Heart right ventricle (tissue), 16 donors: ENCODE measurements at regions not wholly inside any gene's neighbourhood (a gene's known extent, or its start where the extent isn't known, plus 50 kb on each side); places are given as distances from the start of the nearest gene placed in this dataset.

Source experiments
- ATAC-seq, 8 donors: fragments of 200-7000 bp; cut with Tn5 transposase; one replicate each; pipeline ENCODE4 v1.9.1; 2020; ENCODE audit warnings: mild to moderate bottlenecking in 8 of 8, moderate library complexity in 8 of 8, moderate number of reproducible peaks in 1 of 8
- DNase-seq, 2 donors: peaks; one replicate each; pipeline ENCODE4 v3.0.0-alpha.2; 2020
- H3K27ac ChIP-seq, 10 donors: fragments of 200-600 bp; sonication (generic) in 2 of 10; one replicate each; pipeline versions ENCODE4 v1.5.0 to v1.8.0; 2020 to 2022; ENCODE audit warnings: mild to moderate bottlenecking in 3 of 10
- H3K27me3 ChIP-seq, 7 donors: fragments of 200-600 bp; one replicate each; pipeline ENCODE4 v1.8.0; 2021 to 2022; ENCODE audit warnings: mild to moderate bottlenecking in 2 of 7
- H3K36me3 ChIP-seq, 9 donors: fragments of 200-600 bp; sonication (generic) in 1 of 9; one replicate each; pipeline versions ENCODE4 v1.5.0 to v1.8.0; 2020 to 2022; ENCODE audit warnings: mild to moderate bottlenecking in 2 of 9
- H3K4me1 ChIP-seq, 9 donors: fragments of 200-600 bp; sonication (generic) in 1 of 9; one replicate each; pipeline versions ENCODE4 v1.5.0 to v1.8.0; 2020 to 2022; ENCODE audit warnings: mild to moderate bottlenecking in 4 of 9
- H3K4me3 ChIP-seq, 10 donors: fragments of 200-600 bp; sonication (generic) in 2 of 10; one replicate each; pipeline versions ENCODE4 v1.5.0 to v1.8.0; 2020 to 2022; ENCODE audit warnings: mild to moderate bottlenecking in 7 of 10, moderate library complexity in 2 of 10
- H3K9me3 ChIP-seq, 11 donors: fragments of 200-600 bp in 10 of 11; sonication (generic) in 2 of 11; one replicate each; pipeline versions ENCODE4 v1.5.0 to v1.8.0; 2013 to 2022; ENCODE audit warnings: mild to moderate bottlenecking in 2 of 11, control low read depth in 1 of 11, moderate library complexity in 1 of 11
- WGBS, 2 donors: extraction: QIAGEN DNeasy Blood & Tissue Kit; methylation state at CpG; one replicate each; pipeline ENCODE4 v1.1.7; 2013; ENCODE audit warnings: inconsistent platforms in 1 of 2; 5-methylcytosine and 5-hydroxymethylcytosine counted together
- intact Hi-C, 10 donors: fragments of 100-400 bp; cut with DNase I; formaldehyde crosslinking; loops; one replicate each; pipeline versions ENCODE4 v1.11.1 to v1.14.2; 2022
- TF ChIP-seq, protein P1 (sequence below), 9 donors: fragments of 200-600 bp; sonication (generic) in 2 of 9; IDR thresholded peaks; one replicate each; pipeline versions ENCODE4 v1.5.0 to v1.8.0; 2021 to 2022; ENCODE audit warnings: antibody characterized with exemption in 9 of 9, mild to moderate bottlenecking in 5 of 9, moderate library complexity in 1 of 9
- donor health status: Arrhythmogenic right ventricular cardiomyopathy.
- donor health status: ischemic (EF 13 %, LVEDD 7.1; RV severe dilation, severe dysfunction).
- donor health status: healthy with polysubstance abuse.
- donor health status: DM: no; HTN: yes; CAD: no.
- donor health status: DM: no; HTN: no; CAD: no.
- donor health status: ischemic (EF 25% LVEDD 6.9; RV normal size, moderate dysfunction).
- donor health status: ischemic (EF 25% LVEDD 5.7; RV mildly dilated, moderate dysfunction).
- donor health status: healthy.
- donor health status: DM: yes; HTN: yes; CAD: no.
- donor health status: Ischemic cardiomyopathy.
- donor health status: ischemic (EF 35%, LVEDD 5.7; RV mildly dilated, moderate dysfunction).
- donor health status: nonischemic (EF 11% LVEDD 7.7; RV severe dilation, severe dysfunction).
- donor health status: DM: yes; HTN: yes; CAD: no.
- donor health status: PGD.
- donor health status: ischemic (EF 29% LVEDD 5.4; RV normal size, mild dysfunction).
- donor health status: nonischemic (EF 23%, LVEDD 6.1; RV moderate dilation, normal function).

DNA sequence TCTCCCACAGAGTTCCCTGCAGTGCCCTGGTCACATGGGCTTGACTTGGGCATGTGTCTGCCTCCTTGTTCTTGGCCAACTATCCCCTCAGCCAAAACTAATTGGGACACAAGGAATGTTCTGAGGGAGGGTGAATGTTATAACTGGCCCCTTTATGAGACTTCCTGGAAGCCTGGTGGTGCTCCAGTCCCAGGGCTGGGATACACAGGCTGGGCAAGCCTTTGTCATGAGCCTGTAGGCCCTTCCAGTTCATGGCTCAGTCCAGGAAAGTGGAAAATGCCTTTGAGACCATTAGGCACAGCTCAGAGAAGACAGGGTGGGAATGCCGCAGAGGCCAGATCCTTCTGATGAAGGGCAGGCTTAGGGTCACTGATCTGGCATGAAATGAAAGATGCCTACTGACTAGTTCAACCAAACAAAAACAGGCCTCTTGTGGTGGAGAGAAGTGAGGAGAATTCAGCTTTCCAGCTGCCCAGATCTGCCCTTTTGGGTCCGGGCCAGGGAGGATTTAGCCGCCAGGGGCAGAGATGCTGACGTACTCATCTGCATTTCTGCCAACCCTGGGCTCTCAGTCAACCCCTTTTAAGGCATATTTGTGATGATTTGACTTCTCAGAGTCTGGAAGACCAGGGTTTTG lies 961.5 kb downstream of the KCNMA1 start:
- intact Hi-C loops: no loop called here
- peak; percentile 15 to 41 for DNase-seq
- TF ChIP-seq, protein P1, sequence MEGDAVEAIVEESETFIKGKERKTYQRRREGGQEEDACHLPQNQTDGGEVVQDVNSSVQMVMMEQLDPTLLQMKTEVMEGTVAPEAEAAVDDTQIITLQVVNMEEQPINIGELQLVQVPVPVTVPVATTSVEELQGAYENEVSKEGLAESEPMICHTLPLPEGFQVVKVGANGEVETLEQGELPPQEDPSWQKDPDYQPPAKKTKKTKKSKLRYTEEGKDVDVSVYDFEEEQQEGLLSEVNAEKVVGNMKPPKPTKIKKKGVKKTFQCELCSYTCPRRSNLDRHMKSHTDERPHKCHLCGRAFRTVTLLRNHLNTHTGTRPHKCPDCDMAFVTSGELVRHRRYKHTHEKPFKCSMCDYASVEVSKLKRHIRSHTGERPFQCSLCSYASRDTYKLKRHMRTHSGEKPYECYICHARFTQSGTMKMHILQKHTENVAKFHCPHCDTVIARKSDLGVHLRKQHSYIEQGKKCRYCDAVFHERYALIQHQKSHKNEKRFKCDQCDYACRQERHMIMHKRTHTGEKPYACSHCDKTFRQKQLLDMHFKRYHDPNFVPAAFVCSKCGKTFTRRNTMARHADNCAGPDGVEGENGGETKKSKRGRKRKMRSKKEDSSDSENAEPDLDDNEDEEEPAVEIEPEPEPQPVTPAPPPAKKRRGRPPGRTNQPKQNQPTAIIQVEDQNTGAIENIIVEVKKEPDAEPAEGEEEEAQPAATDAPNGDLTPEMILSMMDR (IDR thresholded peaks at IDR 0.05): no peak

DNA sequence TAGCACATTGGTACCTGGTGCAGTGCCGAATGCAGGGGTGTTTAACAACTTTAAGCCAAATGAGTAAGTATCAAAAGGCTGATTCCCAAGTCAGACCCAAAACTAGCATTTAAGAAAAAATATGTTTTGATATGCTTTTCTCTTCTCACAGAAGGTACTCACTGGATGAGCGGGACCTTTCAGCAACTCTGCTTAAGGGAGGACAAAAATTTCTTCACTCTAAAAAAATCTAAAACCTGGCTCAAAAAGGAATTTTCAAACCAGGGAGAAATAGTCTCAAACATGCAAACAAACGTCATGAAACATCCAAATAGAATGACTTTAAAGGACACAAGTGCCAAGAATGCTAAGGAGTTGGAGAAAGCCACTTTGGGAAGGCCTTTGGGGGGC lies 962.1 kb downstream of the KCNMA1 start:
- no peaks in the 10 kb centered on the region for H3K27me3 ChIP-seq
- ATAC-seq: peak in 3 of 8 donors; percentile 8 to 56 (median 11)
- TF ChIP-seq, protein P1 (IDR thresholded peaks at IDR 0.05): no peak
- no peaks in the 10 kb centered on the region for H3K9me3 ChIP-seq
- peak in 1 of 2 donors; percentile 7 for DNase-seq
- H3K4me3 ChIP-seq: no peak overlapping the region
- 62 to 67% methylated on average over 3 of the region's 3 CpGs for WGBS, 2 donors
- H3K36me3 ChIP-seq: no peaks in the 10 kb centered on the region
- intact Hi-C loops: no loop called here
- peaks cover 0 to 11% (median 0%) of the 10 kb centered on the region in 9 donors for H3K4me1 ChIP-seq
- H3K27ac ChIP-seq: peak overlapping the region in 6 of 10 donors; percentile 17 to 55 (median 45)

More for the DNA sequence above, 961.5 kb downstream of the KCNMA1 start:
- H3K27ac ChIP-seq: peak overlapping the region in 7 of 10 donors; percentile 17 to 55 (median 43)
- WGBS, 2 donors: 74 to 84% methylated on average over 4 of the region's 4 CpGs
- no peaks in the 10 kb centered on the region for H3K9me3 ChIP-seq
- H3K36me3 ChIP-seq: no peaks in the 10 kb centered on the region
- peak; percentile 68 to 92 (median 80) for ATAC-seq
- H3K4me3 ChIP-seq: no peak overlapping the region
- peaks cover 0 to 11% (median 0%) of the 10 kb centered on the region in 9 donors for H3K4me1 ChIP-seq
- no peaks in the 10 kb centered on the region for H3K27me3 ChIP-seq

DNA sequence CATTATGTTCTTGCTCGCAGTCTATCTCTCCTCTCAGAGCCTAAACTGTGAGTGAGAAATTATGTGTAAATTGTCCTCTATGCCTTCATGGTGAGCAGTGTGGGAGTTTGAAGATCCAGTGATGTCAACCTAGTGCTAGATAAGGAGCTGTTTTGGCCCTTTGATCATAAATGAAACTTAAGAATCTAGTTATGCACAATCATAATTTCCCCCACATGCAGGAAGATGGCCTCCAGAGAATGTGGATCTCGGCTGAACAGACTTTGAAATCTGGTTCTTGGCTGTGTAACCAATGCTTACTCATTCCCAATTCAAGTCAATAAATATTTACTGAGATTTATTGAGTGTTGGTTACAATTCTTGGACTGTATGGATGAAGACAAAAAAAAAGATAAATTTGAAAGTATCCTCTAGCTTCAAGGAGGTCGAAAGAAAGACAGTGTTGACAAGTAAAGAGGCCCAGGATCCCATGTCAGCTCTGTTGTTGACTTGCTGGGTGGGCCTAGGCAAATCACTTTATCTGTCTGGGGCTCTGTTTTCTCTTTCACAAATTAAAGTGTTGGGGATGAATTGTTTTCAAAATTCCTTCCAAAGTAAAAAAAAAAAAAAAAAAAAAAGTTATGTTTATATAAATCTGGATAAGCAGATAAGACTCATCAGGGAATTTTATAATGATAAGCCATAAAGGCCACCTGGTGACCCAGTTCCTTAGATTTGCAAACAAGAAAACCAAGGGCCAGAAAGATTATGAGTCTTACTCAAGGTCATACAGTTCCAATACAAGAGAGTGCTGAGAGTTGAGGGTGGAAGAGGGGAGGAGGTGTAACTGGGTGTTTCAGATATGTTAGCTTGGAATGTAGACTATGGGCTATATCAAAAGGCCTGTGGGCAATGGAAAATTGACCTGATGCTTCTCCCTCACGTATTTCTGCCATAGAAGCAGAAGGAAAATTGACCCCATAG lies 969.9 kb downstream of the KCNMA1 start:
- no peak overlapping the region for H3K4me3 ChIP-seq
- TF ChIP-seq, protein P1 (IDR thresholded peaks at IDR 0.05): no peak
- H3K9me3 ChIP-seq: peaks cover 0 to 5% (median 0%) of the 10 kb centered on the region in 11 donors
- 66 to 76% methylated on average over 4 of the region's 4 CpGs for WGBS, 2 donors
- no peak for DNase-seq
- no peak overlapping the region for H3K27ac ChIP-seq
- peak in 1 of 8 donors; percentile 41 for ATAC-seq
- no peaks in the 10 kb centered on the region for H3K27me3 ChIP-seq
- H3K36me3 ChIP-seq: no peaks in the 10 kb centered on the region
- peaks cover 0 to 9% (median 0%) of the 10 kb centered on the region in 9 donors for H3K4me1 ChIP-seq
- intact Hi-C loops: no loop called here

DNA sequence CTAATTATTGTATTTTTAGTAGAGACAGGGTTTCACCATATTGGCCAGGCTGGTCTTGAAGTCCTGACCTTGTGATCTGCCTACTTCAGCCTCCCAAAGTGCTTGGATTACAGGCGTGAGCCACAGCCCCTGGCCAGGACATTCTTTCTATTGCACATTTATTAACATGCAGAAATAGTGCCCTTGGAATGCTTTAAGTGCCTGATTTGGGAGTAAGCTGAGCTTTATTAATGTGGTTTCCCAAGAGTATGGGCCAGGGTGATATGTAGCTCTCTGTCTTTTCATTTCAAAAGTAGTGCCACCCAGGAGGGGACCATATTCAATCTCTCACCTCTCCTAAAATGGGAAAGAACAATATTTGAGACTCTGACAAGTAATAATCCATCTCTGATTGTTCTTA lies 970.7 kb downstream of the KCNMA1 start:
- Histone ChIP-seq H3K4me3 (no peak overlapping the region), H3K36me3 (no peaks in the 10 kb centered on the region), H3K9me3 (peaks cover 0 to 5% (median 0%) of the 10 kb centered on the region in 11 donors), H3K27ac (no peak overlapping the region), H3K27me3 (no peaks in the 10 kb centered on the region), H3K4me1 (peaks cover 0 to 9% (median 0%) of the 10 kb centered on the region in 9 donors)
- 80 to 89% methylated on average over 1 of the region's 1 CpG for WGBS, 2 donors
- TF ChIP-seq, protein P1 (IDR thresholded peaks at IDR 0.05): no peak
- ATAC-seq (no peak), DNase-seq (no peak)
- intact Hi-C loops: no loop called here
